Breast epithelium (tissue), 3 donors: ENCODE measurements at regions not wholly inside any gene's neighbourhood (a gene's known extent, or its start where the extent isn't known, plus 50 kb on each side); places are given as distances from the start of the nearest gene placed in this dataset.

ENCODE experiments used
- CTCF ChIP-seq, 3 donors: fragments of 450-650 bp; IDR thresholded peaks; one replicate each; pipeline ENCODE4 v1.5.1; 2016 to 2017; ENCODE audit warnings: antibody characterized with exemption in 3 of 3, mild to moderate bottlenecking in 3 of 3, moderate library complexity in 3 of 3
- POLR2A ChIP-seq: fragments of 450-650 bp; IDR thresholded peaks from one replicate; pipeline ENCODE4 v1.6.1; 2016; ENCODE audit warnings: antibody characterized with exemption, mild to moderate bottlenecking, moderate library complexity
- POLR2AphosphoS5 ChIP-seq, 3 donors: sonication (generic); formaldehyde crosslinking; IDR thresholded peaks; one replicate each; pipeline ENCODE4 v1.6.1; 2017; ENCODE audit warnings: antibody characterized with exemption in 3 of 3

GRCh38 chr19:32233885-32234284 lies 111.5 kb upstream of the ZNF507 start:
- TF ChIP-seq CTCF (IDR thresholded peaks at IDR 0.05) (no peak), POLR2AphosphoS5 (IDR thresholded peaks at IDR 0.05) (no peak), POLR2A (no peak)
